ENCODE measurements at regions not wholly inside any gene's neighbourhood (a gene's known extent, or its start where the extent isn't known, plus 50 kb on each side); places are given as distances from the start of the nearest gene placed in this dataset.

GRCh38 chr18:51361130-51361860 lies 163.8 kb upstream of the MEX3C start:
- TF ChIP-seq CTCF (conservative IDR thresholded peaks at IDR 0.05 in 1 of 2, IDR thresholded peaks at IDR 0.05 in 1 of 2; ENCODE audit: low read depth in 1 of 2, low read length in 2 of 2) (no peak), EZH2 (IDR thresholded peaks at IDR 0.05; ENCODE audit: low read length, missing control alignments) (no peak)

All from fibroblast of lung (primary cell).